GM12878 (cell line): ENCODE measurements at regions not wholly inside any gene's neighbourhood (a gene's known extent, or its start where the extent isn't known, plus 50 kb on each side); places are given as distances from the start of the nearest gene placed in this dataset.

Source experiments
- CBX5 ChIP-seq: sonication (generic); IDR thresholded peaks from 2 replicates; pipeline ENCODE4 v1.6.1; 2016; ENCODE audit warnings: low read depth, moderate library complexity, mild to moderate bottlenecking, inconsistent platforms
- EZH2 ChIP-seq: IDR thresholded peaks from 2 replicates; pipeline ENCODE4 v1.6.1; 2012; ENCODE audit warnings: low read depth, mild to moderate bottlenecking, control low read depth, inconsistent platforms, low read length, borderline replicate concordance; ENCODE audit not compliant: control insufficient read depth
- NFIC ChIP-seq: IDR thresholded peaks from 2 replicates; pipeline ENCODE4 v1.6.1; 2012; ENCODE audit warnings: low read depth, mild to moderate bottlenecking, inconsistent platforms, low read length, moderate library complexity
- ZBED1 ChIP-seq: IDR thresholded peaks from 2 replicates; pipeline ENCODE4 v1.6.1; 2016; ENCODE audit warnings: borderline replicate concordance
- ZZZ3 ChIP-seq: IDR thresholded peaks from 2 replicates; pipeline ENCODE4 v1.6.1; 2011; ENCODE audit warnings: low read depth; ENCODE audit not compliant: control insufficient read depth, insufficient read length
- TF ChIP-seq, protein P1 (sequence below), 3 experiments: IDR thresholded peaks in 2 of 3; conservative IDR thresholded peaks in 1 of 3; 2 replicates each; pipeline ENCODE4 v1.5.1; 2011; ENCODE audit warnings: low read depth in 3 of 3, low read length in 3 of 3, mild to moderate bottlenecking in 3 of 3, control low read depth in 2 of 3, moderate library complexity in 2 of 3, inconsistent platforms in 1 of 3, mixed read lengths in 1 of 3; ENCODE audit not compliant: control insufficient read depth in 2 of 3, insufficient read depth in 1 of 3; ENCODE audit errors: extremely low read depth in 1 of 3

DNA sequence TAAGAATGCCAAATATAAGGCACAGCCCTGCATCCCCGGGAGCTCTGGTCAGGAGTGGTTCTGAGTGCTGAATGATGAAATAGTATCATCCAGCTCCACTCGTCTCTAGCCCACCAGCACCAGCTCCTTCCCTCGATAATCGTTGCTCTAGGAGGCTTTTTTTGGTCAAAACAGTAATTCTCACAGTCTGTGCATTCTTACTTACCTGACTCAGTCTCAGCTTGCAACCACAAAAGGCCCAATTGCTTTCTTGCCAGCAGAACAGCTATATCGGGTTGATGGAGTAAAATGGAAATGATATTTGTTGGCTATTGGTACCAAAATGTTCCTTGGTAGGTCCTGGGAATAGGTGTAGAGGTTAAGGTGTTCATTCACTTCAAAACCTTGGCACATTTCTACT, 94.8 kb downstream of the BMP4 start:
- TF ChIP-seq ZZZ3 (no peak), EZH2 (no peak), ZBED1 (no peak), NFIC (no peak), CBX5 (no peak)
- TF ChIP-seq, protein P1, sequence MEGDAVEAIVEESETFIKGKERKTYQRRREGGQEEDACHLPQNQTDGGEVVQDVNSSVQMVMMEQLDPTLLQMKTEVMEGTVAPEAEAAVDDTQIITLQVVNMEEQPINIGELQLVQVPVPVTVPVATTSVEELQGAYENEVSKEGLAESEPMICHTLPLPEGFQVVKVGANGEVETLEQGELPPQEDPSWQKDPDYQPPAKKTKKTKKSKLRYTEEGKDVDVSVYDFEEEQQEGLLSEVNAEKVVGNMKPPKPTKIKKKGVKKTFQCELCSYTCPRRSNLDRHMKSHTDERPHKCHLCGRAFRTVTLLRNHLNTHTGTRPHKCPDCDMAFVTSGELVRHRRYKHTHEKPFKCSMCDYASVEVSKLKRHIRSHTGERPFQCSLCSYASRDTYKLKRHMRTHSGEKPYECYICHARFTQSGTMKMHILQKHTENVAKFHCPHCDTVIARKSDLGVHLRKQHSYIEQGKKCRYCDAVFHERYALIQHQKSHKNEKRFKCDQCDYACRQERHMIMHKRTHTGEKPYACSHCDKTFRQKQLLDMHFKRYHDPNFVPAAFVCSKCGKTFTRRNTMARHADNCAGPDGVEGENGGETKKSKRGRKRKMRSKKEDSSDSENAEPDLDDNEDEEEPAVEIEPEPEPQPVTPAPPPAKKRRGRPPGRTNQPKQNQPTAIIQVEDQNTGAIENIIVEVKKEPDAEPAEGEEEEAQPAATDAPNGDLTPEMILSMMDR (IDR thresholded peaks at IDR 0.05 in 2 of 3, conservative IDR thresholded peaks at IDR 0.05 in 1 of 3; ENCODE audit: control insufficient read depth in 2 of 3, extremely low read depth in 1 of 3, insufficient read depth in 1 of 3, low read depth in 3 of 3, low read length in 3 of 3) = no peak
